PC-3 (cell line): ENCODE measurements at regions not wholly inside any gene's neighbourhood (a gene's known extent, or its start where the extent isn't known, plus 50 kb on each side); places are given as distances from the start of the nearest gene placed in this dataset.

ENCODE experiments used
- ATAC-seq: fragments of 200-7000 bp; cut with Tn5 transposase; 2 replicates; pipeline ENCODE4 v1.9.1; 2020; ENCODE audit warnings: mild to moderate bottlenecking, moderate library complexity
- BruUV-seq: library from RNA; stranded (reverse); fragments of 400-500 nt; replicated peaks from 2 replicates; lab custom pipeline; 2021; lab: Mats Ljungman, UMichigan
- CTCF ChIA-PET: fragments of 300-600 bp; sonication (Branson Sonifier 250); formaldehyde crosslinking; loops from one replicate; lab custom pipeline; 2022; ENCODE audit warnings: antibody characterized with exemption; lab: Charles Lee
- POLR2A ChIA-PET: fragments of 300-600 bp; sonication (Branson Sonifier 250); formaldehyde crosslinking; loops from one replicate; lab custom pipeline; 2022; ENCODE audit warnings: antibody characterized with exemption; ENCODE audit not compliant: unreplicated experiment; lab: Charles Lee
- DNase-seq: peaks from one replicate; pipeline ENCODE4 v3.0.0-alpha.2; 2015
- H2AFZ ChIP-seq: fragments of 300-600 bp; sonication (generic); 2 replicates; pipeline ENCODE4 v1.6.0; 2016; ENCODE audit warnings: antibody characterized with exemption, low read length
- H3F3A ChIP-seq: fragments of 300-600 bp; sonication (generic); one replicate; pipeline ENCODE4 v1.6.0; 2017; ENCODE audit warnings: antibody characterized with exemption, low read length, control low read depth, mild to moderate bottlenecking; ENCODE audit not compliant: unreplicated experiment
- H3K27ac ChIP-seq: fragments of 300-600 bp; sonication (generic); 2 replicates; pipeline ENCODE4 v1.5.1; 2016; ENCODE audit warnings: mild to moderate bottlenecking, low read length
- H3K27me3 ChIP-seq: fragments of 300-600 bp; sonication (generic); 2 replicates; pipeline ENCODE4 v1.6.1; 2016; ENCODE audit warnings: low read length, mixed read lengths
- H3K36me3 ChIP-seq: fragments of 300-600 bp; sonication (generic); 2 replicates; pipeline ENCODE4 v1.6.1; 2016; ENCODE audit warnings: low read depth, mixed run types, low read length, mixed read lengths
- H3K4me1 ChIP-seq: fragments of 300-600 bp; sonication (generic); 2 replicates; pipeline ENCODE4 v1.5.1; 2016; ENCODE audit warnings: low read length; ENCODE audit not compliant: insufficient read depth
- H3K4me2 ChIP-seq: fragments of 300-600 bp; sonication (generic); 2 replicates; pipeline ENCODE4 v1.6.0; 2016; ENCODE audit warnings: low read length
- H3K4me3 ChIP-seq: fragments of 300-600 bp; sonication (generic); 2 replicates; pipeline ENCODE4 v1.5.1; 2016; ENCODE audit warnings: mild to moderate bottlenecking, low read length, mixed read lengths
- H3K79me2 ChIP-seq: fragments of 300-600 bp; sonication (generic); 2 replicates; pipeline ENCODE4 v1.6.1; 2017; ENCODE audit warnings: low read length, mixed read lengths
- H3K9ac ChIP-seq: fragments of 300-600 bp; sonication (generic); 2 replicates; pipeline ENCODE4 v1.6.0; 2016; ENCODE audit warnings: mild to moderate bottlenecking, low read length
- H3K9me2 ChIP-seq: fragments of 300-600 bp; sonication (generic); replicated peaks from 2 replicates; pipeline ENCODE4 v1.6.1; 2016; ENCODE audit warnings: mixed run types, low read length, mixed read lengths
- H3K9me3 ChIP-seq: fragments of 300-600 bp; sonication (generic); 2 replicates; pipeline ENCODE4 v1.6.1; 2016; ENCODE audit warnings: low read length, mixed read lengths
- H4K20me1 ChIP-seq: fragments of 300-600 bp; sonication (generic); 2 replicates; pipeline ENCODE4 v1.6.1; 2016; ENCODE audit warnings: low read length, mixed read lengths
- CTCF ChIP-seq: fragments of 300-600 bp; sonication (generic); conservative IDR thresholded peaks from 2 replicates; pipeline ENCODE4 v1.5.1; 2017; ENCODE audit warnings: antibody characterized with exemption, low read depth, mild to moderate bottlenecking, low read length
- EZH2 ChIP-seq: fragments of 300-600 bp; sonication (generic); IDR thresholded peaks from one replicate; pipeline ENCODE4 v1.6.1; 2017; ENCODE audit warnings: antibody characterized with exemption, mild to moderate bottlenecking, low read length; ENCODE audit not compliant: unreplicated experiment
- EZH2phosphoT487 ChIP-seq: fragments of 300-600 bp; sonication (generic); IDR thresholded peaks from 2 replicates; pipeline ENCODE4 v1.6.1; 2018; ENCODE audit warnings: mild to moderate bottlenecking, antibody characterized with exemption, low read length, borderline replicate concordance
- intact Hi-C: fragments of 100-400 bp; cut with micrococcal nuclease; formaldehyde crosslinking; loops from 2 replicates; pipeline ENCODE4 v1.9.0; 2023

GRCh38 chr20:16974855-16975162, 226.7 kb downstream of the OTOR start:
- Histone ChIP-seq H3K4me1 (no peaks in the 10 kb centered on the region), H3K4me2 (no peak overlapping the region), H3K9ac (no peak overlapping the region), H3K27ac (no peak overlapping the region), H4K20me1 (no peaks in the 10 kb centered on the region), H3K79me2 (no peaks in the 10 kb centered on the region), H3K4me3 (no peak overlapping the region), H3K9me3 (no peaks in the 10 kb centered on the region), H3K9me2 (no peaks in the 10 kb centered on the region), H3F3A (no peaks in the 10 kb centered on the region), H3K36me3 (no peaks in the 10 kb centered on the region), H3K27me3 (peaks cover 54% of the 10 kb centered on the region), H2AFZ (no peak overlapping the region)
- TF ChIP-seq EZH2, result no peak
- intact Hi-C loops, result no loop called here
- ATAC-seq (no peak), DNase-seq (no peak)
- ChIA-PET POLR2A (no interaction called here), CTCF (no interaction called here)
- no TSS peak for BruUV-seq

GRCh38 chr20:16975682-16976081, 227.5 kb downstream of the OTOR start:
- Histone ChIP-seq H3K4me3 (no peak overlapping the region), H3K36me3 (no peaks in the 10 kb centered on the region), H3F3A (no peaks in the 10 kb centered on the region), H3K27ac (no peak overlapping the region), H3K9me3 (no peaks in the 10 kb centered on the region), H3K79me2 (no peaks in the 10 kb centered on the region), H3K9me2 (no peaks in the 10 kb centered on the region), H3K9ac (no peak overlapping the region), H2AFZ (no peak overlapping the region), H3K4me2 (no peak overlapping the region), H3K4me1 (no peaks in the 10 kb centered on the region), H4K20me1 (no peaks in the 10 kb centered on the region), H3K27me3 (peaks cover 46% of the 10 kb centered on the region)
- no TSS peak for BruUV-seq
- intact Hi-C loops, result no loop called here
- TF ChIP-seq EZH2 (no peak), EZH2phosphoT487 (no peak), CTCF (no peak)
- CTCF ChIA-PET, result no interaction called here
- POLR2A ChIA-PET, result no interaction called here
- no peak for DNase-seq
- ATAC-seq, result no peak

GRCh38 chr20:16978497-16978896, 230.3 kb downstream of the OTOR start:
- H3K4me1 ChIP-seq, result no peaks in the 10 kb centered on the region
- no peak overlapping the region for H3K27ac ChIP-seq
- H2AFZ ChIP-seq, result no peak overlapping the region
- no peaks in the 10 kb centered on the region for H3K9me3 ChIP-seq
- no peaks in the 10 kb centered on the region for H3K36me3 ChIP-seq
- H4K20me1 ChIP-seq, result no peaks in the 10 kb centered on the region
- H3K79me2 ChIP-seq, result no peaks in the 10 kb centered on the region
- CTCF ChIA-PET, result no interaction called here
- H3K27me3 ChIP-seq, result peaks cover 37% of the 10 kb centered on the region
- no peak overlapping the region for H3K4me2 ChIP-seq
- no peak for ATAC-seq
- no TSS peak for BruUV-seq
- no peak for TF ChIP-seq EZH2
- no peak for TF ChIP-seq CTCF
- TF ChIP-seq EZH2phosphoT487, result no peak
- H3K9ac ChIP-seq, result no peak overlapping the region
- H3F3A ChIP-seq, result no peaks in the 10 kb centered on the region
- intact Hi-C loops, result no loop called here
- H3K4me3 ChIP-seq, result no peak overlapping the region
- DNase-seq, result no peak
- H3K9me2 ChIP-seq, result no peaks in the 10 kb centered on the region
- POLR2A ChIA-PET, result no interaction called here
